Fibroblast of lung (primary cell): ENCODE measurements at regions not wholly inside any gene's neighbourhood (a gene's known extent, or its start where the extent isn't known, plus 50 kb on each side); places are given as distances from the start of the nearest gene placed in this dataset.
"Not testable (repeated sequence)": the region's sequence is repeated elsewhere in the genome, so short reads cannot be mapped to it uniquely, and the experiment has no call there.

ENCODE experiments used
- DNase-seq, 2 donors: peaks; one replicate each; pipeline versions ENCODE4 v3.0.0 to v3.0.0-alpha.2; 2010; ENCODE audit warnings: low read depth in 2 of 2
- H2AFZ ChIP-seq: 2 replicates; pipeline ENCODE4 v1.5.1; 2012; ENCODE audit warnings: low read length, control low read depth, inconsistent platforms
- H3K27ac ChIP-seq: 2 replicates; pipeline ENCODE4 v1.5.1; 2011; ENCODE audit warnings: low read length, control low read depth; ENCODE audit not compliant: insufficient read depth
- H3K27me3 ChIP-seq: 2 replicates; pipeline ENCODE4 v1.5.1; 2011; ENCODE audit warnings: mild to moderate bottlenecking, low read length; ENCODE audit not compliant: control insufficient read depth, insufficient read depth
- H3K36me3 ChIP-seq: 2 replicates; pipeline ENCODE4 v1.5.1; 2011; ENCODE audit warnings: low read length; ENCODE audit not compliant: control insufficient read depth, insufficient read depth
- H3K4me1 ChIP-seq: 2 replicates; pipeline ENCODE4 v1.5.1; 2011; ENCODE audit warnings: low read length; ENCODE audit not compliant: control insufficient read depth, insufficient read depth; ENCODE audit errors: extremely low read depth
- H3K4me2 ChIP-seq: 2 replicates; pipeline ENCODE4 v1.5.1; 2011; ENCODE audit warnings: low read length, control low read depth; ENCODE audit not compliant: insufficient read depth; ENCODE audit errors: extremely low read depth
- H3K4me3 ChIP-seq, 4 experiments: fragments of 200-600 bp in 1 of 4; sonication (generic) in 1 of 4; replicated peaks in 1 of 4; 2 replicates each; pipeline ENCODE4 v1.5.1; 2011 to 2016; ENCODE audit warnings: low read length in 4 of 4, low read depth in 3 of 4, mild to moderate bottlenecking in 3 of 4, control low read depth in 2 of 4, inconsistent platforms in 1 of 4, mixed read lengths in 1 of 4; ENCODE audit not compliant: insufficient read depth in 1 of 4; ENCODE audit errors: control extremely low read depth in 1 of 4
- H3K79me2 ChIP-seq: 2 replicates; pipeline ENCODE4 v1.5.1; 2012; ENCODE audit warnings: mild to moderate bottlenecking, low read length, inconsistent platforms; ENCODE audit not compliant: control insufficient read depth, insufficient read depth
- H3K9ac ChIP-seq: 2 replicates; pipeline ENCODE4 v1.5.1; 2011; ENCODE audit warnings: mild to moderate bottlenecking, low read length, control low read depth; ENCODE audit not compliant: insufficient read depth
- H3K9me3 ChIP-seq: 2 replicates; pipeline ENCODE4 v1.5.1; 2012; ENCODE audit warnings: low read depth, low read length; ENCODE audit not compliant: control insufficient read depth, insufficient read depth
- H4K20me1 ChIP-seq: 2 replicates; pipeline ENCODE4 v1.5.1; 2011; ENCODE audit warnings: low read length; ENCODE audit not compliant: control insufficient read depth, insufficient read depth; ENCODE audit errors: extremely low read depth
- CTCF ChIP-seq, 2 donors: IDR thresholded peaks in 1 of 2; conservative IDR thresholded peaks in 1 of 2; 1 replicate in 1 of 2; 2 replicates in 1 of 2; pipeline ENCODE4 v1.5.1; 2011 to 2012; ENCODE audit warnings: low read length in 2 of 2, control low read depth in 1 of 2, inconsistent platforms in 1 of 2, low read depth in 1 of 2, mild to moderate bottlenecking in 1 of 2
- EZH2 ChIP-seq: IDR thresholded peaks from 2 replicates; pipeline ENCODE4 v1.5.1; 2012; ENCODE audit warnings: low read length, control low read depth, mild to moderate bottlenecking; ENCODE audit errors: missing control alignments

- Histone ChIP-seq H3K27ac (no peak overlapping the region), H3K36me3 (no peaks in the 10 kb centered on the region), H3K27me3 (no peaks in the 10 kb centered on the region), H3K4me2 (no peak overlapping the region), H2AFZ (no peak overlapping the region), H3K9me3 (no peaks in the 10 kb centered on the region), H3K4me1 (no peaks in the 10 kb centered on the region), H3K79me2 (no peaks in the 10 kb centered on the region), H3K9ac (no peak overlapping the region), H3K4me3 (no peak overlapping the region), H4K20me1 (no peaks in the 10 kb centered on the region)
- no peak for TF ChIP-seq EZH2
- TF ChIP-seq CTCF (conservative IDR thresholded peaks at IDR 0.05 in 1 of 2, IDR thresholded peaks at IDR 0.05 in 1 of 2; ENCODE audit: low read depth in 1 of 2, low read length in 2 of 2) = no peak
- no peak for DNase-seq
Measured at GRCh38 chr12:131213896-131214442, 260.3 kb downstream of the ADGRD1 start.

- H3K4me1 ChIP-seq, H3K9me3 ChIP-seq, H3K4me3 ChIP-seq: not testable (repeated sequence)
Measured at GRCh38 chr12:131214936-131215335, 261.2 kb downstream of the ADGRD1 start.

GRCh38 chr12:131216587-131216986, 262.9 kb downstream of the ADGRD1 start:
- H4K20me1 ChIP-seq, H3K9ac ChIP-seq, H3K4me3 ChIP-seq, H3K9me3 ChIP-seq, DNase-seq, H3K27me3 ChIP-seq, H2AFZ ChIP-seq, H3K79me2 ChIP-seq, H3K36me3 ChIP-seq, H3K27ac ChIP-seq, H3K4me2 ChIP-seq, H3K4me1 ChIP-seq: not testable (repeated sequence)

More at GRCh38 chr12:131214936-131215335, 261.2 kb downstream of the ADGRD1 start:
- not testable (repeated sequence) for DNase-seq, H3K27me3 ChIP-seq, H3K79me2 ChIP-seq, H3K4me2 ChIP-seq, H4K20me1 ChIP-seq, H3K36me3 ChIP-seq, H3K27ac ChIP-seq, H3K9ac ChIP-seq, H2AFZ ChIP-seq

- Histone ChIP-seq H2AFZ (no peak overlapping the region), H4K20me1 (no peaks in the 10 kb centered on the region), H3K9ac (no peak overlapping the region), H3K4me1 (no peaks in the 10 kb centered on the region), H3K9me3 (no peaks in the 10 kb centered on the region), H3K4me2 (no peak overlapping the region), H3K4me3 (no peak overlapping the region), H3K79me2 (no peaks in the 10 kb centered on the region), H3K36me3 (no peaks in the 10 kb centered on the region), H3K27ac (no peak overlapping the region), H3K27me3 (no peaks in the 10 kb centered on the region)
- no peak for DNase-seq
- TF ChIP-seq CTCF (conservative IDR thresholded peaks at IDR 0.05 in 1 of 2, IDR thresholded peaks at IDR 0.05 in 1 of 2; ENCODE audit: low read depth in 1 of 2, low read length in 2 of 2) (no peak), EZH2 (no peak)
Measured at GRCh38 chr12:131217024-131217586, 263.4 kb downstream of the ADGRD1 start.
